ENCODE measurements at regions not wholly inside any gene's neighbourhood (a gene's known extent, or its start where the extent isn't known, plus 50 kb on each side); places are given as distances from the start of the nearest gene placed in this dataset.

- Histone ChIP-seq H3K27me3 (ENCODE audit: control insufficient read depth, insufficient read depth, low read length) (no peaks in the 10 kb centered on the region), H3K79me2 (no peaks in the 10 kb centered on the region), H3K4me3 (ENCODE audit: low read depth, low read length) (no peak overlapping the region), H3K9ac (no peak overlapping the region), H3K4me1 (no peaks in the 10 kb centered on the region), H2AFZ (no peak overlapping the region), H3K9me3 (ENCODE audit: control insufficient read depth, low read length) (no peaks in the 10 kb centered on the region), H3K36me3 (ENCODE audit: control insufficient read depth, insufficient read depth, low read length) (no peaks in the 10 kb centered on the region), H3K4me2 (ENCODE audit: low read length) (no peak overlapping the region), H3K27ac (no peak overlapping the region)
- TF ChIP-seq CTCF (IDR thresholded peaks at IDR 0.05): no peak
Observed at GRCh38 chr2:8595811-8596600, 85.8 kb upstream of the ID2 start.

GRCh38 chr2:8597094-8597493, 84.8 kb upstream of the ID2 start:
- H3K9me3 ChIP-seq (ENCODE audit: control insufficient read depth, low read length): no peaks in the 10 kb centered on the region
- no peak overlapping the region for H3K9ac ChIP-seq
- no peak for TF ChIP-seq CTCF (IDR thresholded peaks at IDR 0.05)

GRCh38 chr2:8597559-8598225, 84.2 kb upstream of the ID2 start:
- Histone ChIP-seq H2AFZ (no peak overlapping the region), H3K9ac (no peak overlapping the region), H3K79me2 (no peaks in the 10 kb centered on the region), H3K27me3 (ENCODE audit: control insufficient read depth, insufficient read depth, low read length) (no peaks in the 10 kb centered on the region), H3K27ac (no peak overlapping the region), H3K4me1 (no peaks in the 10 kb centered on the region), H3K9me3 (ENCODE audit: control insufficient read depth, low read length) (no peaks in the 10 kb centered on the region), H3K4me2 (ENCODE audit: low read length) (no peak overlapping the region), H3K36me3 (ENCODE audit: control insufficient read depth, insufficient read depth, low read length) (no peaks in the 10 kb centered on the region), H3K4me3 (ENCODE audit: low read depth, low read length) (no peak overlapping the region)
- TF ChIP-seq CTCF (IDR thresholded peaks at IDR 0.05): no peak

More at GRCh38 chr2:8597094-8597493, 84.8 kb upstream of the ID2 start:
- no peak overlapping the region for H2AFZ ChIP-seq
- no peaks in the 10 kb centered on the region for H3K4me1 ChIP-seq
- no peaks in the 10 kb centered on the region for H3K79me2 ChIP-seq
- no peaks in the 10 kb centered on the region for H3K27me3 ChIP-seq (ENCODE audit: control insufficient read depth, insufficient read depth, low read length)
- no peak overlapping the region for H3K4me2 ChIP-seq (ENCODE audit: low read length)
- H3K27ac ChIP-seq: no peak overlapping the region
- H3K36me3 ChIP-seq (ENCODE audit: control insufficient read depth, insufficient read depth, low read length): no peaks in the 10 kb centered on the region
- no peak overlapping the region for H3K4me3 ChIP-seq (ENCODE audit: low read depth, low read length)

- no peak overlapping the region for H3K27ac ChIP-seq
- no peak overlapping the region for H2AFZ ChIP-seq
- no peaks in the 10 kb centered on the region for H3K36me3 ChIP-seq (ENCODE audit: control insufficient read depth, insufficient read depth, low read length)
- no peaks in the 10 kb centered on the region for H3K9me3 ChIP-seq (ENCODE audit: control insufficient read depth, low read length)
- no peak overlapping the region for H3K9ac ChIP-seq
- H3K4me1 ChIP-seq: no peaks in the 10 kb centered on the region
- no peaks in the 10 kb centered on the region for H3K79me2 ChIP-seq
- no peak overlapping the region for H3K4me2 ChIP-seq (ENCODE audit: low read length)
- H3K27me3 ChIP-seq (ENCODE audit: control insufficient read depth, insufficient read depth, low read length): no peaks in the 10 kb centered on the region
- no peak for TF ChIP-seq CTCF (IDR thresholded peaks at IDR 0.05)
- no peak overlapping the region for H3K4me3 ChIP-seq (ENCODE audit: low read depth, low read length)
Observed at GRCh38 chr2:8598295-8599165, 83.3 kb upstream of the ID2 start.

All from parathyroid adenoma (tissue), 2 donors.